Motor neuron (in vitro differentiated cells): ENCODE measurements at regions not wholly inside any gene's neighbourhood (a gene's known extent, or its start where the extent isn't known, plus 50 kb on each side); places are given as distances from the start of the nearest gene placed in this dataset.
"Not testable (repeated sequence)": the region's sequence is repeated elsewhere in the genome, so short reads cannot be mapped to it uniquely, and the experiment has no call there.

Source experiments
- ATAC-seq, 8 experiments: fragments of 200-7000 bp; cut with Tn5 transposase; replicated peaks in 6 of 8; 2 replicates each; pipeline ENCODE4 v1.8.0; 2021; ENCODE audit warnings: mild to moderate bottlenecking in 8 of 8, moderate library complexity in 8 of 8
- H3K27ac ChIP-seq, 2 donors: fragments of 250-450 bp; sonication (Bioruptor Pico); 2 replicates each; pipeline ENCODE4 v1.9.0; 2021; ENCODE audit warnings: antibody characterized with exemption in 2 of 2, mild to moderate bottlenecking in 2 of 2, moderate library complexity in 1 of 2
- H3K4me1 ChIP-seq, 2 donors: fragments of 250-450 bp; sonication (Bioruptor Pico); replicated peaks in 1 of 2; 2 replicates each; pipeline ENCODE4 v1.6.1; 2021; ENCODE audit warnings: antibody characterized with exemption in 2 of 2, mild to moderate bottlenecking in 2 of 2, moderate library complexity in 1 of 2
- H3K4me3 ChIP-seq, 5 donors: fragments of 250-450 bp; sonication (Bioruptor Pico); 2 replicates each; pipeline ENCODE4 v1.9.0; 2021; ENCODE audit warnings: antibody characterized with exemption in 5 of 5, mild to moderate bottlenecking in 5 of 5, moderate library complexity in 4 of 5
- WGBS, 10 experiments: fragments of 450-650 bp; shearing (Covaris generic); methylation state at CpG; one replicate each; pipeline ENCODE4 v1.0.0; 2022; 5-methylcytosine and 5-hydroxymethylcytosine counted together
- in situ Hi-C, 9 experiments: fragments of 400-800 bp; cut with MboI; loops; one replicate each; pipeline ENCODE4 v1.15.0; 2021; ENCODE audit warnings: low sequenced_read_pairs in 9 of 9, low pct_unique_long_range_greater_than_20kb in 2 of 9; ENCODE audit not compliant: unreplicated experiment in 9 of 9

DNA sequence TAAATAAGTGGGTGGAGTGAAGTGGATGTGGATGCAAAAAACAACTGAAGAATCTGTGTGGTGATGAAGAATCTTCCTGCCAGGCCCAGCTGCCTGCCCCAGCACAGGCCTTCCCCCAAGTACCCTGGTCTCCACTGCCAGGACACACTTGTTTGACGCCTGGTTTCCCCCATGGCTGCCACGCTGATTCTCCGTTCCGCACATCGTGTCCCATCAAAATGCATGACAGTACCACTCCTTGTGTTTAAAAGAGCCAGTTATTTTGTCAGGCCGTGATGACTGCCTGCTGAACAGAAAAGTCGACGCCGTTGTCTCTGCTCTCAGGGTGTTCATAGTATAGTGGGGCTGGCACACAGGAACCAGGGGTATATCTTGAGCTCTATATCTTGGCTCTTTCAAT lies 50.3 kb upstream of the KYNU start:
- Histone ChIP-seq H3K27ac (no peak overlapping the region), H3K4me1 (no peaks in the 10 kb centered on the region), H3K4me3 (no peak overlapping the region)
- ATAC-seq, result no peak
- in situ Hi-C loops, result no loop called here
- WGBS, 10 experiments, result 92 to 100% (median 100%) methylated on average over 3 to 9 of the region's 9 CpGs; no CpG with 5 or more reads in 3 of the 10 experiments

DNA sequence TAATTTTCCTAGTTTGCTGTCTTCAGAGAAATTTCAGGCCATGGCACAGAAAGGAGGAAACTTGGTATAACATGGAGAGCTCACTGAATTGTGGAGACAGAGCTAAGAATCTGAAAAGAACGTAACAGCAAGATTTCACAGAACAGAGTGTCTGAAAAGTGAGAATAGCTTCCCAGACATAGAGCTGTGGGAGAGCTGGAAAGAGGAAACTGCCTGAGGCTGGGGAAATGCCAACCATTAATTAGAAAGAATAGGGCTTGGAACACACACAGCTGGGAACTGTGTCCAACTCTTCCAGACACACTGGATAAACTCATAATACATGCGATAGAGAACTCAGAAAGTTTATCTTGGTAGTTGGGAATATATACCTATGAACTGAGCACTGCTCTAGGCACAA lies 51.6 kb upstream of the KYNU start:
- Histone ChIP-seq H3K4me3 (no peak overlapping the region), H3K4me1 (no peaks in the 10 kb centered on the region), H3K27ac (no peak overlapping the region)
- in situ Hi-C loops, result no loop called here
- WGBS, 10 experiments, result 10 to 100% (median 85%) methylated on average over 1 to 2 of the region's 2 CpGs
- ATAC-seq, result peak in 3 of 8 experiments; percentile 51 to 90 (median 52)

DNA sequence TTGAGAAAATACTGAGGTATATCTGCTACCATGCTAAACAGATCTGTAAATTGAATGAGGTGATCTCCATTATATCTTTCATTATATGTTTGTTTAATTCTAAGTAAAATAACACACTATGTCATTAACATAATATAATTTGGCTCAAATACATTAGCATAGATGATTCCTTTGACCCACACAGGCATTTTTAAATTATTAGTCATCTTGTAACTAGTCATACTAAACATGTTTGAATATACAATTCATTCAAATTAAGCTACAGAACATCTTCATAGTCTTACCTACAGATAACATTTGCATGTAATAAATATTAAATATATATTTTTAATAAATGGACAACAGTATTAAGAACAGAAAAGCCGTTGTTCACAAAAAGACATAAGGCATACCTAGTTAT lies 52.7 kb upstream of the KYNU start:
- no peaks in the 10 kb centered on the region for H3K4me1 ChIP-seq
- H3K4me3 ChIP-seq, result no peak overlapping the region
- no peak overlapping the region for H3K27ac ChIP-seq
- peak in 1 of 8 experiments; percentile 33 for ATAC-seq
- 56 to 100% (median 86%) methylated on average over 1 of the region's 1 CpG; no CpG with 5 or more reads in 1 of the 10 experiments for WGBS, 10 experiments
- in situ Hi-C loops, result no loop called here

DNA sequence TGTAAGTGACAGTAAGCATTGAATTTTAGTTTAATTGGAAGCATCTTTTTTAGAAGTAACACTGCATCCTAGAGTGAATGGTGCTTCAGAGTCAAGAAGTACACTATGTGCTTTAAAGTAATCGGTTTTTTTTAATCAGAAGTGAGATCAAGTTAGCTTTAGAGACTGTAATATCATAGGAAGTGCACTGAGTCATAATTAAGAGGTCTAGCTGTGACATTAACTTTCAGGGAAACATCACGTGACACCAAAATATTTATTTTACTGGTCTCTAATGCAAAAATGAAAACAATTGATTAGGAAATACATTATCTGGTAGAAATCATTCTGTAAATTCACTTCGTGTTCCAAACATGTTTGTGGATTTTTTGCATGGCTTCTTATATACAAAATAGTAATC lies 55.3 kb upstream of the KYNU start:
- in situ Hi-C loops, result no loop called here
- Histone ChIP-seq H3K4me3 (no peak overlapping the region), H3K27ac (no peak overlapping the region), H3K4me1 (no peaks in the 10 kb centered on the region)
- WGBS, 10 experiments, result 29 to 90% (median 65%) methylated on average over 1 to 3 of the region's 3 CpGs
- no peak for ATAC-seq

DNA sequence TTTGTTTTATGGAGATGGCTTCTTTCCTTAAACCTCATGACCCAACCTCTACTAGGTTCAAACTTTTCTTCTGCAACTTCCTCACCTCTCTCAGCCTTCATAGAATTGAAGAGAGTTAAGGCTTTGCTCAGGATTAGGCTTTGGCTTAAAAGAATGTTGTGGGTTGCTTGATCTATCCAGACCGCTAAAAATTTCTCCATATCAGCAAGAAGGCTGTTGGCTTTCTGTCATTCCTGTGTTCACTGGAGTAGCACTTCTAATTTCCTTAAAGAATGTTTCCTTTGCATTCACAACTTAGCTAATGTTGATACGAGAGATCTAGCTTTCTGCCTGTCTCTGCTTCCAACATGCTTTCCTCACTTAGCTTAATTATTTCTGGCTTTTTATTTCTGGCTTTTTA lies 58.1 kb upstream of the KYNU start:
- no peak for ATAC-seq
- Histone ChIP-seq H3K27ac (no peak overlapping the region), H3K4me1 (no peaks in the 10 kb centered on the region), H3K4me3 (no peak overlapping the region)
- 55 to 100% (median 85%) methylated on average over 1 to 2 of the region's 2 CpGs; no CpG with 5 or more reads in 1 of the 10 experiments for WGBS, 10 experiments
- in situ Hi-C loops, result no loop called here

DNA sequence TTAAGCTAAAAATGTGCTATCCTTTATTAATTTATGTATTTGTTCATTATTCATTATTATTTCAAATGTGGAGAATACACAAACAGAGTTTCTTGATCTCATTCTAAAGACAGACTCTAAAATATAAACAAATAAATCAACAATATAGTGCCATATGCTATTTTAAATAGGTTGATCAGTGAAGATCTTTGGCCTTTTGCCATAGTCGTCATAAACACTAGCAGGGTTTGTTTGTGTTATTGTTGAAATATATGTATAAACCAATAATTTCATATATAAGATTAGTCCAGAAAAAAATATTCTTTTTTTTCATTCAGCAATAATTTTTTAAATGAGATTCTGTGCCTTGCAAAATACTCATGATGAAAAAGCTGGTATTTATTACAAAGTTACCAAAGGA lies 62.1 kb upstream of the KYNU start:
- Histone ChIP-seq H3K4me1 (no peaks in the 10 kb centered on the region), H3K4me3 (no peak overlapping the region), H3K27ac (no peak overlapping the region)
- ATAC-seq, result no peak
- 0 to 100% (median 59%) methylated on average over 1 of the region's 1 CpG; no CpG with 5 or more reads in 2 of the 10 experiments for WGBS, 10 experiments
- in situ Hi-C loops, result no loop called here

DNA sequence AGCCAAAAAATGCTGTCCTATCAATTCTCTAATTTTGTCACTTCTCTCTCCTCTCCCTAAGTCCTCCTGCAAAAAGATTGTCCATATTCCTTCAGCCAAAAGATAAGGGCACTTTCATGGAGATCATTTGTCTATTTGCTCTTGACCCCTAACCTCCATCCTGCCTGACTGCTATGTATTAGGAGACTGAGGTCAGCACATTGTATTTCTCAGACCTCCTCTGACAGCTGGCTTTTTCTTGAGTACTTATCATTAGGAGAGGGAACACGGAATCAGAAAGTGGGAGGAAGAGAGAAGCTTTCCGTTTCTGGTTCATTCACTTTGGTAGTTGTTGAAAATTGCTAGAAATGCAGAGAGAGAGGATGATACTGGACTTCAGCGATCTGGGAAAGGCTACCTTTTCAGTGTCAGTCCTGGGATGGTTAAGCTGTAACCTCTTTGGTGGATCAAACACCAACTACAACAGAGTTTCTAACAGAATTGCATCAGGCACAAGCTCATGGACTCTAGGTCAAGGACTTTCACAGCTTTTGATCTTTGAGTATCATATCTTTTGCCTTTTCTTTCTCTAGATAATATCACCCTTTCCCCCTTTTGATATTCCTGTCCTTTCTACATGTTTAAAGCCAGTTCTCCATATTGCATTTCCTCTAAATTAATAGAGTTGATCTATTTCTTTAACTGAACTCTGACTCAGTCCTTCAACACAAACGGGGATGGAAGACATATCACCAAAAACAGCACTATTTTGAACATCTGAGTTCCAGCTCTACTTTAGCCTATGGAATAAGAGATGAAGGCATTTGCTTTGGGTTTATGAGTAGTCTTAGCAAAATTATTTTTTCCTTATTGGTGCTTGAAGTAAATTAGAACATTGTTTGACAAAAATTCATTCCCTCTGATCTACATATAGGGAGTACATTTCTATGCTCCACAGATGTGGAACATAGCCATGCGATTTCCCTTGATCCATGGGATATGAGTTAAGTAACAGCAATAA lies 63.3 kb upstream of the KYNU start:
- Histone ChIP-seq H3K4me3 (no peak overlapping the region), H3K4me1 (no peaks in the 10 kb centered on the region), H3K27ac (no peak overlapping the region)
- 4 to 100% (median 57%) methylated on average over 1 to 5 of the region's 5 CpGs for WGBS, 10 experiments
- ATAC-seq, result no peak
- in situ Hi-C loops, result no loop called here

DNA sequence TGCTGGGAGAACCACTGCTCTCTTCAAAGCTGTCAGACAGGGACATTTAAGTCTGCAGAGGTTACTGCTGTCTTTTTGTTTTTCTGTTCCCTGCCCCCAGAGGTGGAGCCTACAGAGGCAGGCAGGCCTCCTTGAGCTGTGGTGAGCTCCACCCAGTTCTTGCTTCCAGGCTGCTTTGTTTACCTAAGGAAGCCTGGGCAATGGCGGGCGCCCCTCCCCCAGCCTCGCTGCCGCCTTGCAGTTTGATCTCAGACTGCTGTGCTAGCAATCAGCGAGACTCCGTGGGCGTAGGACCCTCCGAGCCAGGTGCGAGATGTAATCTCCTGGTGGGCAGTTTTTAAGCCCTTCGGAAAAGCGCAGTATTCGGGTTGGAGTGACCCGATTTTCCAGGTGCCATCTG lies 65.8 kb upstream of the KYNU start:
- H3K4me3 ChIP-seq, H3K27ac ChIP-seq, in situ Hi-C loops, H3K4me1 ChIP-seq, ATAC-seq: not testable (repeated sequence)
- WGBS, 10 experiments, result 55 to 96% methylated on average over 4 to 5 of the region's 13 CpGs; no CpG with 5 or more reads in 8 of the 10 experiments

DNA sequence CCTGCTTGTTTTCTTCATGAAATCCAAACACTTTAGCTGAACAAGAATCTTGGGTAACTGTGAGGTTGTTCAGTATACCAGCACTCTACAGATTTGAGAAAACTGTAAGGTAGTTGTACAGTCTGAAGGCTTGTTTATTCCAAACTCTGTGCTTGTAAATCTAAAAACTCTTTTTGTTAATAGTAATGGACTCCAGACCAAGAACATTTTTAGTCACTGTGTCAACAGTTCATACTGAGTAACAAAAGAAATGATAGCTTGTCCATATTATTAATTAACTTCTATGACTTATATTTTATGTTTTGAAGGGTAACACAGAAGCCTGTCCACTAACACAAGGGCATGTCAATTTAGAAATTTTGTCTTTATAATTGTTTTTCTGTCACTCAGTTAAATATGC lies 72.2 kb upstream of the KYNU start:
- Histone ChIP-seq H3K27ac (no peak overlapping the region), H3K4me3 (no peak overlapping the region), H3K4me1 (peaks cover 0 to 6% of the 10 kb centered on the region in 2 donors)
- no peak for ATAC-seq
- in situ Hi-C loops, result no loop called here

DNA sequence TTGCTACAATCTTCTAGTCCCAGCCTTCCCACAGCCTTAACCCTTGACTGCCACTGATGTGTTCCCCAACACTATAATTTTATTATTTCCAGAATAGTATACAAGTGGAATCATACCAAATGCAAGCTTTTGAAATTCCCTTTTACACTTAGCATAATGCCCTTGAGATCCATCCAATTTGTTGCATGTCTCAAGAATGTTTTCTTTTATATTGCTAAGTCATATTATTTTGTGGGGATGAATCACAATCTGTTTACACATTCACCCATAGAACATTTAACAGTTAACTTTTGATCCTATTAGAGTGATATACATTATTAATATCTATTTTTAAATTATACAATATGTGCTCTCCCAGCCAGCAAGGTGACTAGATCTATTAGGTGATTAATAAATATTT lies 74.3 kb upstream of the KYNU start:
- no peak for ATAC-seq
- in situ Hi-C loops, result no loop called here
- no peak overlapping the region for H3K4me3 ChIP-seq
- H3K27ac ChIP-seq, result no peak overlapping the region
- H3K4me1 ChIP-seq, result peaks cover 0 to 6% of the 10 kb centered on the region in 2 donors

DNA sequence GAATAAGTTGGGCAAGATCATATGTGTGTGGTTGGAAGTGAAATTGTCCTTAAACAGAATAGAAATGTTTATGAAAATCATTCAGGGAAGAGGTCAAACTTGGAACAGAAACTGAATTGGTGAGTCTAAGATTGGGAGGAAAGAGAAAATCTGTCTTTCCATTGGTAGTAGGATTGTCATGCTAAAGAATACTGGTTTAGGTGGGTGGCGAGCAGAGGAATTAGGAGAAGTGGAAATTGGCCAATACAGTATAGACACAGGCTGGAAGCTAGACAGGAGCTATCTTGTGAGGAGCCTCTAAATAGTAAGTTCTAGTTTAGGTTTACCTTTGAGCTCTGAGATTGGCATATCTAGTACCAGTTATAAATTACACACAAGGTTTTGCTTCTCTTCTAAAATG lies 80.9 kb upstream of the KYNU start:
- Histone ChIP-seq H3K4me1 (peaks cover 0 to 3% of the 10 kb centered on the region in 2 donors), H3K27ac (no peak overlapping the region), H3K4me3 (no peak overlapping the region)
- ATAC-seq, result no peak
- in situ Hi-C loops, result no loop called here
- whole genome bisulfite sequencing, 10 experiments, result 63 to 100% (median 86%) methylated on average over 1 of the region's 1 CpG; no CpG with 5 or more reads in 3 of the 10 experiments

DNA sequence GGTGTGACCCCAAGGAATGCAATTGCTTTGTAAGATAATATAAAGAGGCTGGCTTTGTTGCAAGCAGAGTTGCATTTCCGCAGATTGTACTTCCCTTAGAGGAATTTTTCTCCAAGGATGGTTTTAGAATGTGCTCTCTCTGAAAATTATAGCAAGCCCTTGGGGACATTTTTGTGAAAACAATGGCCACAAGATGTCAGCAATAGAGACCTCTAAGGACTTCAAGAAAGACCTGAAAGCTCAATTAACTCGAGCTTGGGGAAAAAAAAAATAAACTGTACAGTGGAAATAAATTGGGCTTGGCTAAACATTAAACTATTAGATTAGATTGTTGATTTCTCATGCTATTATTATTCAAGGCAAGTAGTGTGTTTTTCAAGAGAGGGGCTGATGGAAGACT lies 81.3 kb upstream of the KYNU start:
- in situ Hi-C loops, result no loop called here
- H3K27ac ChIP-seq, result no peak overlapping the region
- WGBS, 10 experiments, result 7 to 63% (median 50%) methylated on average over 1 to 2 of the region's 2 CpGs; no CpG with 5 or more reads in 4 of the 10 experiments
- H3K4me3 ChIP-seq, result no peak overlapping the region
- no peak for ATAC-seq
- H3K4me1 ChIP-seq, result peaks cover 0 to 3% of the 10 kb centered on the region in 2 donors

DNA sequence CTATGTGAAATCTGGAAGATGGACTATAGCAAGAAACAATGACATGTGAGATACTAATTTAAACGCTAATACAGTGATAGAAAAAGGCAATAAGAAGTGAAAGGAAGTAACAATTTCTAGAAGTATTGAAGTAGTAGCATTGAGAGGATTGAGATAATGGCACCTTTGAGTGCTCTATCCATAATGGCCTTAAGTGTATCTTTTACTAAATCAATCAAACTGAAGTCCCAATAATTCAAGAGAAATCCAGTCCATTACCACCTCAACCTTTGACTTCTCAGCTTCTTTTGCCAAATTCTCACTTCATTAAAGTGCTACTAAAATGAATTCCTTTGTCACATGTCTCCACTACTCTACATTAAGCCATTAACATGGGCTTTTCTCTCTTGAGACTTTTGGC lies 82.6 kb upstream of the KYNU start:
- in situ Hi-C loops, result no loop called here
- no peak for ATAC-seq

DNA sequence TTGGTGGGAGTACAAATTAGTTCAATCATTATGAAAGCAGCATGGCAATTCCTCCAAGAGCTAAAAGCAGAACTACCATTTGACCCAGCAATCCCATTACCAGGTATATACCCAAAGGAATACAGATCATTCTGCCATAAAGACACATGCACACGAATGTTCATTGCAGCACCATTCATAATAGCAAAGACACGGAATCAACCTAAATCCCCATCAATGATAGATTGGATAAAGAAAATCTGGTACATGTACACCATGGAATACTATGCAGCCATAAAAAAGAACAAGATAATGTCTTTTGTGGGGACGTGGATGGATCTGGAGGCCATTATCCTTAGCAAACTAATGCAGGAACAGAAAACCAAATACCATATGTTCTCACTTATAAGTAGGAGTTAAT lies 85.1 kb upstream of the KYNU start:
- in situ Hi-C loops, ATAC-seq, H3K27ac ChIP-seq, H3K4me1 ChIP-seq, H3K4me3 ChIP-seq: not testable (repeated sequence)
- 0 to 80% (median 51%) methylated on average over 1 to 3 of the region's 3 CpGs; no CpG with 5 or more reads in 1 of the 10 experiments for WGBS, 10 experiments

More for the DNA sequence above, 82.6 kb upstream of the KYNU start:
- 0 to 100% (median 76%) methylated on average over 1 of the region's 1 CpG for WGBS, 10 experiments
- Histone ChIP-seq H3K4me1 (peaks cover 0 to 3% of the 10 kb centered on the region in 2 donors), H3K4me3 (no peak overlapping the region), H3K27ac (no peak overlapping the region)
